ENCODE measurements at regions not wholly inside any gene's neighbourhood (a gene's known extent, or its start where the extent isn't known, plus 50 kb on each side); places are given as distances from the start of the nearest gene placed in this dataset.
"Not testable (repeated sequence)": the region's sequence is repeated elsewhere in the genome, so short reads cannot be mapped to it uniquely, and the experiment has no call there.

DNA sequence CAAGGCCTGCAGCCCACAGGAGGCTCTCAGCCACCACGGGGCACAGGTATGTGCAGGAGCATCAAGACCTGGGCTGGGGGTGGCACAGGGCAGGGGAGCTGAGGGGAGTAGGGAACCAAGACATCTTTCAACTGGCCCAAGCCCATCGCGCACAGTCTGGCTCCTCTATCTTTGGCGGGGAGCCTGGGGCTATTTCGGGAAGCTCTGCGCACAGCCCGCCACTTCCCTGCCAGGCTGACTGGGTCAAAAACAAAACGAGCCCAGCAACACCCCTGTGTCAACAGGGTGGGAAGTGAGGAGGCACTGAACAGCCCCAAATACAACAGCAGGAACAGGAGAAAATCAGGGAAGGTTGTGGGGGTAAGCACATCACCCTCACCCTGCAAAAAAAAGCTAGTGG, 83.9 kb downstream of the ARL6IP4 start:
- peak; percentile 88 for DNase-seq (ENCODE audit: low spot score)
- intact Hi-C loops (cut with DNase I) = no loop called here

DNA sequence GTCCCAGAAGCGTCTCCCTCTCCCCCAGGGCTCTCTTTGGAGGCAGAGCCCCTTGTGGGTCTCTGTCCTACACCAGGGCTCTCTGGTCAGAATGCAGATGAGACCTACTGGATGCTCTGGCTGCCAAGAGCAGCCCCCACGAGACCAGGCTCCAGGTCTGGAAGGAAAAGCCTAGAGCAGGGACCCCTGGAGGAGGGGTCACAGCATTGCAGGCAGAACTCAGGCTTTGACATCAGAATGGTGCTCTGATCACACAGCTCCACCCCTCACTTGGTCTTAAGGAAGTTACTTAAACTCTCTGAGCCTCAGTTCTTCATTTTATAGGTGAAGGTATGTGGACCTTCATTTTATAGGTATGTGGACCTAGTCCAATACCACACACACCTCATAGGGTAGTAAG, 83.1 kb downstream of the ARL6IP4 start:
- intact Hi-C loops (cut with DNase I) = no loop called here
- DNase-seq (ENCODE audit: low spot score) = no peak

DNA sequence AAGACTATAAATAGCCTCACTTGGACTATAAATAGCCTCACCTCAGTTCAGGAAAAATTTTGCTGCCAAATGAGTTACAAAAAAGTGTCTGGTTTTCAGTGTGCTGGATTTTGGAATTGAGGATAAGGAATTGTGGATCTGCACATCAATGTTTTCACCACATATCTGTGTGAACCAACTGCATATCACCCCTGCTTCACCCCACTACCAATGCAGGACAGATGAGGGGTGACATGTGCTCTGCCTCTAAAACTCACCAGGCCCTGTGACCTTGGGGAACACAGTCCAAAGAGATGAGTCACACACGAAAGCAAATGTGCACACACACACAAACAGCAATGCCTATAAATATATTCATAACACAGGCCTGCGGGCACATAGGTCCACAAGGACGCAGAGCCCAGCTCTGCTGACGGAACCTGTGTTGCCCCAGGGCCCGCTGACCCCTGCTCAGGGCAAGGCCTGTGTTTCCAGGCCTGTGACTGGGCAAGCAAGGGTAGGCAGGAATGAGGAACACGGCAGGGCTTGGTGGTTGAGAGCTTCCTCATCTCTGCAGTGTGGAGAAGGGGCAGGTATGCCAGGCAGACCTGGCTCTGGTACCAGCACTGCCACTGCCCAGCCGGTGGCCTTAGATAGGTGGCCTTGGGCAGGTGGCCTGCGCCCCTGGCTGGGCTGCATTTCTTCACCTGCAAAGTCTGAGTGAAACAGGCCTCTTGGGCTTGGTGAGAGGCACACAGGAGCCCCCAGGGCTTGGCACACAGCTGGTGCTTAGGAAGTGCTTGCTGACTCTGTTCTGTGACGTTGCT, 82.4 kb downstream of the ARL6IP4 start:
- no peak for DNase-seq (ENCODE audit: low spot score)

DNA sequence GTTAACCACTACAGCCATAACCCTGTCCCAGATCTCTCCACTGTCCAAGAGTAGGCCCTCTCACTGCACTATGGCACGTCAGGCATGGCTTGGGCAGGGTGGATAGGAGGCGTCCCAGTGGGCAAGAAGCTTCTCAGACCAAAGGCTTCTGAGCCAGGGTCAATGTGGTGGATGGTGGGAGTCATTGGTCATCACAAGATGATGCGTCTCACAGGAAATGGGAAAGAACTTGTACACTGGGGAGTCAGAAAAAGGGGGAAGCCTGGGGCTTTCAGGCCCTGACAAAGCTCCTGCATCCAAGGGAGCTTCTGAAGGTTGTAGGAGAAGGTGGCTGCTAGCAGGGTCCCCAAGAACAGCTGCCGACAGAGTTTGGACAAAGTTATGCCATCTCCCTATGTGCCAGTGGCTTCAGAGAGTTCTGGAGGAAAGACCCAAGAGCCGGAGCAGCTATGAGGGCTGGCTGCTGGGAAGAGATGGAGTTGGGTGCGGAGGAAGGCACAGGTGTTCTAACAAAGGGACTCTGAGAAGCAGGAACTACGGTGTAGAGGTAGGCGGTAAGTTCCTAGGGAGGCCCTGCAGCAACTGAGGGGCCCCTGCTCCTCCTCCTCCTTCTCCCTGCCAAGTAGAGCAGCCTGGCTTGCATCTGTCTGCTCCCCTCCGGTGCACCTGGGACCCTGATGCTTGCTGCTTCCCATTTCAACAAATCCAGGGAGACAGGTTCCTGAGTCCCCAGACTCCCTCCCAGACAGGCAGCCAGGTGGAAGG, 81.1 kb downstream of the ARL6IP4 start:
- DNase-seq (ENCODE audit: low spot score) = no peak
- intact Hi-C loops (cut with DNase I) = loop anchor here in 1 of 2 donors (2.0 kb wide), 1 partner anchor 45 kb away; no protein-coding TSS in a partner anchor

More for the DNA sequence above, 82.4 kb downstream of the ARL6IP4 start:
- intact Hi-C loops (cut with DNase I) = no loop called here

DNA sequence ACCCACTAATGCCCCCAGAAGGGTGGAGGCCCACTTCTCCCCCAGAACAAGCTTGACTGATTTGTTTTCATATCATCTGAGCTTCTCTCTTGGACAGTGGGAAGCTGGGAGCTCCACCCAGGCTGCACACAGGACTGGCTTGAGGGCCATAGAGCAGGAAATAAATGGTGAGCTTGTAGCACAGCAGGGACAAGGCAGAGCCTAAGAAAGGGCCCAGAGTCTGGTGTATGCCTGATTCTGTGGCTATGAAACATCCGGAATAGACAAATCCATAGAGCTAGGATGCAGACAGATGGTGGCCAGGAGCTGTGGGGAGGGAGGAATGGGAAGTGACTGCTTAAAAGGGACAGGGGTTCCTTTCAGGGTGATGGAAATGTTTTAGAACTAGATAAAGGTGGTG, 79.0 kb downstream of the ARL6IP4 start:
- no peak for DNase-seq (ENCODE audit: low spot score)
- intact Hi-C loops (cut with DNase I) = no loop called here

DNA sequence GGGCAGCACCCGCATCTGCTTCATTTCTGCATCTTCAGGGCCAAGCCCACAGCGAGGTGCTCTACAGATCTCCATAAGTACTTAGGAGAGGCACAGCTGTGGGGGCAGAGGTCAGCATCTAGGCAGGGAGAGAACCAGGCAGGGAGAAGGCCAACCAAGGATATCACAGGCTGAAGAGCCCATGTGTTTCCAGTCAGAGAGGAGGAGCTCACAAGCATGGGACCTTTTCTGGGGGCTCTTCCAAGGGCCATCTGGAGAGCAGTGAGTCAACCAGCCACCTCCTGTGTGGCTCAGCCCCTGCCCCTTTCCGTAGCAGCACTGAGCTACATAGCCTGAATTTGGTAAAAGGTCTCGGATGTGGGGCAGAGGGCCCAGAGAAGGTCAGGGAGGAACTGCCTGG, 78.5 kb downstream of the ARL6IP4 start:
- intact Hi-C loops (cut with DNase I) = no loop called here
- no peak for DNase-seq (ENCODE audit: low spot score)

DNA sequence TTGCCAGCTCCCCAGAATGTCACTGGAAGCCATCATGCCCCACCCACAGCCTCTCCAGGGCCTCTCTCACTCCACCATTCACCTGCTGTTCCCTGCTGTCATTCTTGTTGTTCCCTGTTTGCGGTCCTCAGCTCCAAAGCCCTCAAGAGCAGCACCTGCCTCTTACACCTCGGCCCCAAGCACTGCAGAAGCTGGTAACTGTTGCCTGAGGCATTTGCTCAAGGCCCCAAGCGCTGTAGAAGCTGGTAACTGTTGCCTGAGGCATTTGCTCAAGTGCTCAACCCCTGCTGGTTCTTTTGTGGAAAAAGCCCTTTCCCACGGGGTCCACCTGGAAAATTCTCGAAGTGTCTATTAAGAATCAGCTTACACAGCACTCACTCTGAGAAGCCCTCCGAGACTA, 78.0 kb downstream of the ARL6IP4 start:
- no peak for DNase-seq (ENCODE audit: low spot score)
- intact Hi-C loops (cut with DNase I) = no loop called here

DNA sequence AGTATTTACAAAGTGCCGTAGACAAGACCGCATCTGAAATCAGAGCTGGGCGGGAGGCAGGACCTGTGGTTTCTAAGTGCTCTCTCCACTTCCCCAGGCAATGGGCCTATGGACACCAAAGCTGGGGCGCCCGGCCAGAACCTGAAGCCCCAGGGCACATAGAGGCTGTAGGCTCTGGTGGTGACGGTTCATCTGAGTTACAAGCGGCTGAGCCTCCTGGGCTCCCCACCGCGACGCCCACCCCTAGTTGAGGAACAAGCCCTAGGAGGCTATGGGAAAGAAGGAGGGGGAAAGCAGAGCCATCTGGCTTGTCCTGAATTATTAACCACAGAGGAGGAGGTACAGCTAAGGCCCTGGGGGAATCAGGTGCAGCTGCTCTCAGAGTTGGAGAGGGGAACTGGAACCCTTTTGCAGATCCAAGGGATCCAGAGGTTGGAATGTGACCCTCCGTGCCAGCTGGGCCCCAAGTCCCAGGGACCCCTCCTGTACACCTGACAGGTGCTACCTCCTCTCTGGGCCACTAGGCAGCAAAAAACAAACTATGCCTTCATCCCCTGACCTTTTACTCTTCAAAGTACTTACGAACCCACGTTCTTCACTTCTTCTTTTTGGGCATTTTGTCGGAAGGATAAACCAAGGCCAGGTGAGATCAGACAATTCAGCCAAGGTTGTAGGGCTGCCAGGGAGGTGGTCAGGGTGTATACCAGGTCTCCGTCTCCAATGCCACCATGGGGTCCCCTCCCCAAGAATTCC, 77.2 kb downstream of the ARL6IP4 start:
- intact Hi-C loops (cut with DNase I) = no loop called here
- no peak for DNase-seq (ENCODE audit: low spot score)

DNA sequence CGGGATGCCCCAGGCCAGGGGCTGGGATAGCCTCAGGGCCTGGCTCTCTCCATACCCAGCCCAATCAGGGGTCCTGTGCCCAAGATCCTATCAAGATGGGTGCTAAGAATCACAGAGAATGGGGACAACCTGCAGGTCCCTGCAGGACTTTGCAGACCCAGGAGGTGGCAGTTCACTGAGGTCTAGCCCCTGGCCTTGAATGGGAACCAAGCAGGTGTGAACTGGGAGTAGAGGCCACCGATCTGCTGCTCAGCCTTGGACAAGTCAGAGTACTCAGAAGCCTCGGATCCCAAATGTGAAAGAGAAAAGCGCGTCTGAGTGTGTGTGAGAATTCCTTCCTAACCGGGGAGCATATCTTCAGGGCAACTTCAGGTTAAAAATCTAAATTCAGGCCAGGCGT, 76.2 kb downstream of the ARL6IP4 start:
- intact Hi-C loops (cut with DNase I) = no loop called here

DNA sequence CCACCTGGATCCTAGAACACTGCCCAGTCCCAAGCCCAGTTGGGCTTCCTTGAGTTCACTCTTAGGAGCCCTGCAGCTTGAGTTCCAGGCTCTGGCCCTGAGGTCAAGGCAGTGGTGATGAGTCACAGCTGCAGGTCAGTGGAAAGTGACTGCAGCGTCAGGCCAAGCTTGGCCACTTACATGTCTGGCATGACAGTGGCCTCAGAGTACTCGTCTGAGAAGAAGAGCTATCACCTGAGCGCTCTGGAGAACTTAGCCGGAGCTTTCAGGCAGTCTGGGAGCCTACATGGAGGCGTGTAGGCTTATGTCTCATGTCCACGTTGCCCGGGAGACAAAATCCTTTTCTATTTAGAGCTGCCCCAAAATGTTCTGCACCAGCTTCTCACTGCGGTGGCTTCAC, 75.6 kb downstream of the ARL6IP4 start:
- intact Hi-C loops (cut with DNase I) = no loop called here

More for the DNA sequence above, 76.2 kb downstream of the ARL6IP4 start:
- no peak for DNase-seq (ENCODE audit: low spot score)

DNA sequence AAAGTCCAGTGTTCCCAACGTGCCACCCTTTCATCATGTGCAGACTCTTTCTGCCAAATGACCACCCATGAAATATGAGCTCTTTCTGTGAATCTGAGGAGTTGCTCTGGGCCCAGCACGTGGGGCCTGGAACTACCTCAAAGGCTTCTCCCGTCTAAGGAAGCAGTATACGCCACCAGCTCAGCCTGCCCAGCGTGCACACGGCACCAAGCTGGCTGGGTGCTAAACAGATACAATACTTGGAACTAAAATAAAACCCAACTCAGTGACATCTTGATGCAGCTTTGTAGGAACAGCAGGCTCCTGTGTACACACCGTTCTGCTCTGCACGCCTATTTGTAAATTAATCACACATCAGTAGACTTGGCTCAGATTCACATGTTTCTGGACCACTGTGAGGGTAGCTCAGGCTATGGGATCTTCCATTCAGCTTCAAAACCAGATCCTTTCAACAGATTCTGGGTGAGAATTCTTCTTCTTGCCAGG, 74.8 kb downstream of the ARL6IP4 start:
- intact Hi-C loops (cut with DNase I) = no loop called here

More for the DNA sequence above, 75.6 kb downstream of the ARL6IP4 start:
- DNase-seq (ENCODE audit: low spot score) = no peak

DNA sequence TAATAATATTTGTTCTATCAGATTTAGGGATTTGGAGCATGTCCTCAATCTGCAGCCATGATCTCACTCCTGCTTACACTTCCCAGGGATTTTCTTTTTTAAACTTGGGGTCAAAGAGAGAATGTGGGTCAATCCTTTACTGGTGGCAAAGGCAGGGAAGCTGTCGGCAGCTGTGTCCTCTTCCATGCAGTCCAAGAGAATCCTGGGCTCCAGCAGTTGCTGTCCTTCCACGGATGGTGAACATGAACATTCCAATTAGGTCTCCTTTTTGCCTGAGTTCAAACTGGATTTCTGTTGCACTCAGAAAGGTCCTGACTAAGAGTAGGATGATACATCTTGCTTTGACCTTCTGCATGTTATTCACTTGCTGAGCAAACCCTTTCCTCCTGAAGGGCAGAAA, 73.9 kb downstream of the ARL6IP4 start:
- intact Hi-C loops (cut with DNase I) = no loop called here
- no peak for DNase-seq (ENCODE audit: low spot score)

More for the DNA sequence above, 74.8 kb downstream of the ARL6IP4 start:
- DNase-seq (ENCODE audit: low spot score) = no peak

DNA sequence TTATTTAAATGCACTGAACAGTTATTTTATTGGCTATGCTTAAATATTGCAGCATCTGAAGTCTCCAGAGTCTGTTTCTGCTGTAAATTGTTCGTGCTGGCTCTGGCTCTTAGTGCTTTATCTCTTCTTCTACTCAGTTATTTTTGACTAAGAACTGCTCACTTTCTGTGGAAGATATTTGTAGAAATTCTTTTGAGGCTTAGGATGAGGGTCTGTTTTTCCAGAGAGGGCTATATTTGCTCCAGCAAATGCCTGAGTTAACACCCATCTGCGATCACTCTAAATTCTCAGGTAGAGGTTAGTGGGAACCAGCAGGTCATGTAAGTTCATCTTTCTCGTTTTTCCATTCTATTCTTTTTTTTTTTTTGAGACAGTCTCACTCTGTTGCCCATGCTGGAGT, 71.1 kb downstream of the ARL6IP4 start:
- intact Hi-C loops (cut with DNase I) = no loop called here

DNA sequence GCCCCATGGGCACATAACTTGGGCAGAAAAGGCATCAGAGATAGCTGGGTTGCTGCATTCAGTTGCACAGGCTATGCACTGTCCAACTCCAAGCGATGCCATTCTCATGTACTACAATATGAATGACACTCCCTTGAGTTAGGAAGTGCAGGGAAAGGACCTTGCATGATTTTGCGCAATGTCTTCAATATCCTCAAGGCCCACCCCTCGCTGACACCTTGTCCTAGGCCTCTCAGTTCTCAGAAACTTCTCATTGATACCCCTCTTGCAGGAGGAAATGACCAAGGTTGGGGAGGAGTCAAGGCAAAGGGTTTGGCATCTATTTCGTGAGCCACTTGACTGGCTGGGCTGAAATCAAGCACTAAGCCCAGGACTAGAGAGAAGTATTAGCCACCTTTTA, 70.4 kb downstream of the ARL6IP4 start:
- DNase-seq (ENCODE audit: low spot score) = no peak
- intact Hi-C loops (cut with DNase I) = no loop called here

More for the DNA sequence above, 71.1 kb downstream of the ARL6IP4 start:
- DNase-seq (ENCODE audit: low spot score) = no peak

DNA sequence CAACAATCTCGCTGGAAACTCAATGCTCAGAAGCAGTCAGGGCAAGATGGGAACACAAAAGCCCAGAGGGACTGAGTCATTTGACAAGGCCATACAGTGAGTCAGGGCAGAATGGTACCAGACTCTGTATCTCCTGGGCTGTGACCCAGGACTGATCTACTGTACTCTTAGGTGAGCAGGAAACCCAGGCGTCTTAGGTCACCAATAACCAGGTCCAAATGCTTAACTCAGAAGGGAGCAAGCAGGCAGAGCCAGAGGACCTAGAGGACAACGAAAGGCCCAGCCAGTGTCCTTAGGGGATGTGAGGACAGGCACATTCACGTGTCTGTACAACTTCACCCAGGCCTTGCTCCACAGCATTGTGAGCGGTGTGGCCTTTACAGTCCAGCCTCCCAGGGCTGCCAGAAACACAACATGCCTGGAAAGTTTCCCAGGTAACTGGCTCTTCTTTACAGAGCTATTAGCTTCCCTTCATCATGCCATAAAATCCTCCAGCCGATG, 69.9 kb downstream of the ARL6IP4 start:
- intact Hi-C loops (cut with DNase I) = no loop called here
- no peak for DNase-seq (ENCODE audit: low spot score)

DNA sequence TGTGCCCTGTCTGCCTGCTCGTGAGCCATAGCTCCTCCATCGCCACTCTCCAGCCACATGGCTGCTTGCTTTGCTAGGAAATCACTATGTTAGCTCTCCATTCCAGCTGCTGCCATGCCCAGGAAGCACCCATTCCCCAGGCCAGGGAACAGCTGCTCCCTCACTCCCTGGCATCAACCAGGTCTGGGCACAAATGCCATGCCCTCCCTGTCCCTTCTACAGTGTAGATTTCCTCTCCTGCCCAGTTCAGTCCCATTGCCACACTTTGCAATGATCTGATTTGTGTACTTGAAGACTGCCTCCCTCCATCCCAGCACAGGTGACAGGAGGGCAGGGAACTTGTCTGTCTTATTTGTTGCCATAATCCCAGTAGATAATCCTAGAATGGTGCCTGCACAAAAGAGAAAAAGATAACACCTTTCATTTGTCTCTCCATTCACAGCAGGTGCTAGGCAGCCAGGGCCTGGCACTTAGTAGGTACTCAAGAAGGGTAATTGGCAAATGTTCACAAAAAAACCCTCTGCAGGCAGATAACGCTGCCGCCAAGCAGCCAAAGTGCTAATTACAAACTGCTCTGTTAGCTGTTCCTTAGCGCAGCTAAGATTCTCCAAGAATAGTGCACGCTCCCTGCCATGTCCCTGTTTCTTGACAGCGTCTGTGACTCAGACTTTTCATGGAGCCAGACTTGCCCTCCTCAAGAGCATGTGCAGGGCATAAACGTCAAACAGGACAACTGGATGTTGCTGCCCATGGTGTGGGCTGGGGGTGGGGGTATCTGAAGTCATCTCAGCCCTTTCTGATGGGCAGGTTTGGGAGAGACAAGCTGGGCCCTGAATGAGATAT, 69.1 kb downstream of the ARL6IP4 start:
- DNase-seq (ENCODE audit: low spot score) = no peak
- intact Hi-C loops (cut with DNase I) = loop anchor here in 1 of 2 donors (5.0 to 10.0 kb wide), 2 partner anchors 63 to 95 kb away; no protein-coding TSS in a partner anchor

DNA sequence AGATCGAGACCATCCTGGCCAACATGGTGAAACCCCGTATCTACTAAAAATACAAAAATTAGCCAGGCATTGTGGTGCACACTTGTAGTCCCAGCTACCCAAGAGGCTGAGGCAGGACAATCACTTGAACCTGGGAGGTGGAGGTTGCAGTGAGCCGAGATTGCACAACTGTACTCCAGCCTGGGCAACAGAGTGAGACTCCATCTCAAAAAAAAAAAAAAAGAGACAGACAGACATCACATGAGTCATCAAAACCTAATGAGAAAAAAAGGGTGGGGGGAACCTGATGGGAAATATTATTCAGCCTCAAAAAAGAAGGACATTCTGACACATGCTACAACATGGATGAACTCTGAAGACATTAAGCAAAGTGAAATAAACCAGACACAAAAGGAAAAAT, 67.4 kb downstream of the ARL6IP4 start:
- DNase-seq (ENCODE audit: low spot score) = not testable (repeated sequence)
- intact Hi-C loops (cut with DNase I) = loop anchor here in 1 of 2 donors (5.0 to 10.0 kb wide), 2 partner anchors 64 to 97 kb away; no protein-coding TSS in a partner anchor

DNA sequence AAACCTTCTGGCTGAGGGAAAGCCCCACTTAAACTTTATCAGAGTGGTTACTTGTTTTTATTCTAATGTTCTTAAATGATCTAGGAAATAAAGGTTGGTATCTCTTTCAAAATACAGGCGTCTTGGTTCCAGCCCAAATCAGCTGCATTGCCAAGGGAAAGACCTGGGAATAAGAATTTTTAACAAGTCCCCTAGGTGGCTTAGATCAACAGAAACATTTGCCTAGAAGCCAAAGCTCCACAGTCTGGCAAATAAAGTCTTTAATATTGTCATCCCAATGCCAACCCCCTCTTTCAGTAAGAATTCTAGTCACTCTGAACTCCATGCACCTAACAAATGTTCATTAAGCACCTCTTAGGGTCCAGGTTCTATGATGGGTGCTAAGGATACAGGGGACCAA, 66.8 kb downstream of the ARL6IP4 start:
- intact Hi-C loops (cut with DNase I) = loop anchor here in 1 of 2 donors (5.0 to 10.0 kb wide), 2 partner anchors 65 to 98 kb away; no protein-coding TSS in a partner anchor
- DNase-seq (ENCODE audit: low spot score) = no peak

All from posterior vena cava (tissue), 2 donors.